NAMALWA (cell line): ENCODE measurements at regions not wholly inside any gene's neighbourhood (a gene's known extent, or its start where the extent isn't known, plus 50 kb on each side); places are given as distances from the start of the nearest gene placed in this dataset.
"Not testable (repeated sequence)": the region's sequence is repeated elsewhere in the genome, so short reads cannot be mapped to it uniquely, and the experiment has no call there.

Source experiments
- DNase-seq: peaks from one replicate; pipeline ENCODE4 v3.0.0-alpha.2; 2015; ENCODE audit warnings: low spot score

GRCh38 chr2:186991766-186992417, 142.9 kb upstream of the ZSWIM2 start:
- DNase-seq, result no peak

- DNase-seq, result no peak
Measured at GRCh38 chr2:186984966-186985365, 136.0 kb upstream of the ZSWIM2 start.

- no peak for DNase-seq
Measured at GRCh38 chr2:186984481-186984880, 135.5 kb upstream of the ZSWIM2 start.

GRCh38 chr2:186980787-186981550, 132.0 kb upstream of the ZSWIM2 start:
- no peak for DNase-seq

- no peak for DNase-seq
Measured at GRCh38 chr2:186980117-186980442, 131.1 kb upstream of the ZSWIM2 start.

GRCh38 chr2:186979439-186980116, 130.6 kb upstream of the ZSWIM2 start:
- DNase-seq, result no peak

- DNase-seq, result no peak
Measured at GRCh38 chr2:186977433-186978045, 128.6 kb upstream of the ZSWIM2 start.

GRCh38 chr2:186976329-186976728, 127.4 kb upstream of the ZSWIM2 start:
- DNase-seq, result no peak

- DNase-seq, result no peak
Measured at GRCh38 chr2:186972281-186972970, 123.5 kb upstream of the ZSWIM2 start.

- no peak for DNase-seq
Measured at GRCh38 chr2:186968277-186968676, 119.3 kb upstream of the ZSWIM2 start.

GRCh38 chr2:186966015-186966414, 117.0 kb upstream of the ZSWIM2 start:
- DNase-seq, result no peak

GRCh38 chr2:186962085-186962747, 113.2 kb upstream of the ZSWIM2 start:
- no peak for DNase-seq

- DNase-seq, result not testable (repeated sequence)
Measured at GRCh38 chr2:186960241-186960640, 111.3 kb upstream of the ZSWIM2 start.

- DNase-seq, result no peak
Measured at GRCh38 chr2:186959486-186959885, 110.5 kb upstream of the ZSWIM2 start.

GRCh38 chr2:186950694-186951093, 101.7 kb upstream of the ZSWIM2 start:
- no peak for DNase-seq

- DNase-seq, result no peak
Measured at GRCh38 chr2:186949726-186950256, 100.8 kb upstream of the ZSWIM2 start.

- DNase-seq, result no peak
Measured at GRCh38 chr2:186947516-186947915, 98.5 kb upstream of the ZSWIM2 start.

- no peak for DNase-seq
Measured at GRCh38 chr2:186946896-186947467, 98.0 kb upstream of the ZSWIM2 start.

- DNase-seq, result no peak
Measured at GRCh38 chr2:186941853-186942252, 92.9 kb upstream of the ZSWIM2 start.

GRCh38 chr2:186940463-186940862, 91.5 kb upstream of the ZSWIM2 start:
- no peak for DNase-seq

- DNase-seq, result no peak
Measured at GRCh38 chr2:186934420-186934819, 85.5 kb upstream of the ZSWIM2 start.
